NB4 (cell line): ENCODE measurements at regions not wholly inside any gene's neighbourhood (a gene's known extent, or its start where the extent isn't known, plus 50 kb on each side); places are given as distances from the start of the nearest gene placed in this dataset.

Experiments
- DNase-seq: peaks from one replicate; pipeline ENCODE4 v3.0.0; 2010; ENCODE audit warnings: low read depth
- H3K4me3 ChIP-seq: one replicate; pipeline ENCODE4 v1.5.1; 2011; ENCODE audit warnings: mild to moderate bottlenecking, low read depth, low read length, moderate library complexity
- MYC ChIP-seq: IDR thresholded peaks from 2 replicates; pipeline ENCODE4 v1.6.1; 2011; ENCODE audit warnings: low read depth, low read length
- POLR2A ChIP-seq: IDR thresholded peaks from 2 replicates; pipeline ENCODE4 v1.6.1; 2011; ENCODE audit warnings: mild to moderate bottlenecking; ENCODE audit not compliant: insufficient read length; ENCODE audit errors: extremely low read depth
- TF ChIP-seq, protein P1 (sequence below): IDR thresholded peaks from one replicate; pipeline ENCODE4 v1.5.1; 2012; ENCODE audit warnings: low read depth, low read length
- TF ChIP-seq, protein P2 (sequence below): IDR thresholded peaks from 2 replicates; pipeline ENCODE4 v1.6.1; 2011; ENCODE audit warnings: low read depth, low read length

DNA sequence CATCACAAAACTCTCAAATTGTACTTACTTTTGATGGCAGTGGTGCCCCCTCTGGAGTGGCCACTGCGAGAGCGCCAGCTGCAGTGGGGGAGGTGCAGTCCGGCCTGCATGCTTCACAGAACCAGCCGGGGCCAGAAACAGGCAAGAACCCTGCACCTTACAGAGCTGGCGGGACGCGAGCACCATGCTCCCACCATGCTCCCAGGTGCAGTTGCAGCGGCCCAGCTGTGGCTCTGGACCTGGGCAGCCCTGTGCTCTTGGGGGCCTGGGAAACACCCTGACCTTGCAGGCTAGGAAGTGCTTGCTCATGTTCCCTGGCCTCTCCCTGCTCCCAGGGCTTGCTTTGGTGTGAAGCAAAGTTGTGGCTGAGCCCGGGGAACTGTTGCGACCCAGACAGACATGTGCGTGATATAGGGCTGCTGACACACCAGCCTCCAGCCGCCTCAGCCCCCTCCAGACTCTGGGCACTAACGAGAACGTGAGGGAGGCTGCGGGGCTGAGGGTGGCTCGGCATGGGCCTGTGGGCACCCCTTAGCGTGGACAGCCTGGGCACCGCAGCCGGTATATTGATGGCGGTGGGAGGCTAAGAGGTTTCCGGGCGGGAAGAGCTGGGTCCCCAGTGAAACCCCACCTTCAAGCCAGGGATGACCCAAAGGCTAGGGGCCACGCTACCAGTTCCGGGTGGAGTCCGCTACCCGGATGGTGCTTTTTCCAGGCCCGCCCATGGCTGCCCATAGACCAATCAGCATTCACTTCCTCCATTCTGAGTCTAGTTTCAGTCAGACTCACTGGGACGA is 1809.9 kb upstream of the ACO1 start:
- TF ChIP-seq MYC (no peak), POLR2A (no peak)
- TF ChIP-seq, protein P1, sequence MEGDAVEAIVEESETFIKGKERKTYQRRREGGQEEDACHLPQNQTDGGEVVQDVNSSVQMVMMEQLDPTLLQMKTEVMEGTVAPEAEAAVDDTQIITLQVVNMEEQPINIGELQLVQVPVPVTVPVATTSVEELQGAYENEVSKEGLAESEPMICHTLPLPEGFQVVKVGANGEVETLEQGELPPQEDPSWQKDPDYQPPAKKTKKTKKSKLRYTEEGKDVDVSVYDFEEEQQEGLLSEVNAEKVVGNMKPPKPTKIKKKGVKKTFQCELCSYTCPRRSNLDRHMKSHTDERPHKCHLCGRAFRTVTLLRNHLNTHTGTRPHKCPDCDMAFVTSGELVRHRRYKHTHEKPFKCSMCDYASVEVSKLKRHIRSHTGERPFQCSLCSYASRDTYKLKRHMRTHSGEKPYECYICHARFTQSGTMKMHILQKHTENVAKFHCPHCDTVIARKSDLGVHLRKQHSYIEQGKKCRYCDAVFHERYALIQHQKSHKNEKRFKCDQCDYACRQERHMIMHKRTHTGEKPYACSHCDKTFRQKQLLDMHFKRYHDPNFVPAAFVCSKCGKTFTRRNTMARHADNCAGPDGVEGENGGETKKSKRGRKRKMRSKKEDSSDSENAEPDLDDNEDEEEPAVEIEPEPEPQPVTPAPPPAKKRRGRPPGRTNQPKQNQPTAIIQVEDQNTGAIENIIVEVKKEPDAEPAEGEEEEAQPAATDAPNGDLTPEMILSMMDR: no peak
- TF ChIP-seq, protein P2, sequence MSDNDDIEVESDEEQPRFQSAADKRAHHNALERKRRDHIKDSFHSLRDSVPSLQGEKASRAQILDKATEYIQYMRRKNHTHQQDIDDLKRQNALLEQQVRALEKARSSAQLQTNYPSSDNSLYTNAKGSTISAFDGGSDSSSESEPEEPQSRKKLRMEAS: no peak
- no peak overlapping the region for H3K4me3 ChIP-seq
- no peak for DNase-seq

DNA sequence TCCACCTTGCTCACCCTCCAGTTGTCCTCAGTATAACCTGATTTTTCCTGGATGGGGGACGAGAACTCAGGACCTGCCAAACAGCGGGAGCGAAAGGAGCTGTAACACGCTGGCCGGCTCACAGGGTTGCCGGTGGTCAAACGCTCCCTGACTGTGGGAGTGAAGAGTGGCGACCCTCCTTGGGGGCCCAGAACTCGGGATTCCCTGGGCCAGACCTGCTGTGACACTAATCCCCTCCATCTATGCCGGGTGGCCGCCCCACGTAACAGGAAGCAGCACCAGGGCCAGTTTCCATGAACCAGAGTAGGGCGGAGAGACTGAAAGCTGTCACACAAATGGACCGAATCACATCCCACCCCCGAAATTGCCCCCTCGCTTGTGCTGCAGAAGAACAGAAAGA is 1809.2 kb upstream of the ACO1 start:
- H3K4me3 ChIP-seq: no peak overlapping the region
- no peak for DNase-seq
- no peak for TF ChIP-seq MYC
- TF ChIP-seq POLR2A: no peak
- TF ChIP-seq, protein P1: no peak
- TF ChIP-seq, protein P2: no peak

DNA sequence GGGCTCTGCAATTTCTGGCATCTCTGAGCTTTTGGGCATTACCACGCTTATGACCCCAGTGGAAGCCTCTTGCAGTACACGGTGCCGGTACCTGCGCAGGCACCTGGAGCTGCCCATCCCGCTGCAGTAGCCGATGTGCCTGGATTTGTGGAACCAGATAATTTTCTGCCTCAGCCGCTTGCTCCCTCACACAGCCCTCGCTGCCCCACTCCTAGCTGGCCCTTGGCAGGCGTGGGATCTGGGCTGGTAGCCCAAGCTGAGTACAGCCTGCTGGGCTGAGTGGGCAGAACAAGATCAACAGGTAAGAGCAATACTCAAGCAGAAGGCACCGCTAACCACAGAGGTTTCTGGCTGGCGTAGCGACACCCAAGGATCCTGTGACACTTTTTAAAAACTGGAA is 1808.8 kb upstream of the ACO1 start:
- TF ChIP-seq, protein P1: no peak
- no peak for TF ChIP-seq POLR2A
- no peak for TF ChIP-seq MYC
- TF ChIP-seq, protein P2: no peak
- H3K4me3 ChIP-seq: no peak overlapping the region
- no peak for DNase-seq

DNA sequence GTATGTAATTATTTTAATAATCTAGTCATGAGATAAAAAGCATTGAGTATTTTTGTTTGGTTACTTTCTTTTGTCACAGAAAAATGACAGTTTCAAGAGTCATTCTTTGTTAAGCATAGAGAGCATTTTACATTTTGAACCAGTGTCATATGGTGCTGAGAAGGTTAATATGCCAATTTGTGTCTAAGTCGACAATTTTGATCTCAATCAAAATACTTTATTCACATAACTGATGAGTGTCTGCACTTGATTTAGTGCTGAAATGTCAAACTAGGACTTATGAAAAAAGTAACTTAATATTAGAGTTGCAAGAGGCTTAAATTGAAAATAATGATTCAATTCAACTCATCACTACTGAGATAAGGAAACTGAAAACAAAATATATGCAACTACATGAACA is 1804.6 kb upstream of the ACO1 start:
- no peak for DNase-seq
- no peak overlapping the region for H3K4me3 ChIP-seq
- TF ChIP-seq, protein P1: no peak
- TF ChIP-seq POLR2A (no peak), MYC (no peak)
- TF ChIP-seq, protein P2: no peak

DNA sequence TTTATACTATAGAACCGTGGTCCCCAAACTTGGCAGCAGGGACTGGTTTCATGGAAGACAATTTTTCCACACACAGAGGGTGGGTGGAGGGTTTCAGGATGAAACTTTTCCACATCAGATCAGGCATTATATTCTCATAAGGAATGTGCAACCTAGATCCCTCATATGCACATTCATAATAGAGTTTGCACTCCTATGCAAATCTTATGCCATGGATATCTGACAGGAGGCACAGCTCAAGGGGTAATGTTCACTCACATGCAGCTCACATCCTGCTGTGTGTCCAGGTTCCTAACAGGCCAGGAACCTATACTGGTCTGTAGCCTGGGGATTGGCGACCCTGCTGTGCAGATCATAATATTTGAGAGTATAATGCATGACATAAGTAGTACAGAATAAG is 1802.2 kb upstream of the ACO1 start:
- no peak overlapping the region for H3K4me3 ChIP-seq
- no peak for DNase-seq
- TF ChIP-seq MYC (no peak), POLR2A (no peak)
- TF ChIP-seq, protein P2: no peak
- TF ChIP-seq, protein P1: no peak
